ENCODE measurements at regions not wholly inside any gene's neighbourhood (a gene's known extent, or its start where the extent isn't known, plus 50 kb on each side); places are given as distances from the start of the nearest gene placed in this dataset.

DNA sequence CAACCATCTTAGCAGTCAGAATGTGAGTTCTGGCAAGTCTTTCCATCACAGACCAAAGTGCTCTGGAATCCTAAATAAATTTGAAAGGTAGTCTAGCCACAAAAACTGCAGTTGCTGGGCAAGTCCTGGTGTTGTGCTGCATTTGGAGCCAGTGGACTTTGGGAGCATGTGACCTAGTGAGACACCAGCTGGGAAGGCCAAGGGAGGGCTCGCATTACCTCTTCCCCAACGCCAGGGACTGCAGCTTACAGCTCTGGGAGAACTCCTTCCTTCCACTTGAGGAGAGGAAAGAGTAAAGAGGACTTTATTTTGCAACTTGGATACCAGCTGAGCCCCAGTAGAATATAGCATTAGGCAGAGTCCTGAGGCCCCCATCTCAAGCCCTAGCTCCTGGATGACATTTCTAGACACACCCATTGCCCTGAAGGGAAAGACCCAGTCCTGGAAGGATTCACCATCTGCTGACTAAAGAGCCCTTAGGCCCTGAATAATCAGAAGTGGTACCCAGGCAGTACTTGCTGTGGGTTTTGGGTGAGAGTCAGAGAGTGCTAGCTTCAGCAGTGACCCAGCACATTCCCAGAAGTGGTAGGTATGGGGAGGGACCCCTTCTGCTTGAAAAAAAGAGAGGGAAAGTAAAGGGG is 190.7 kb downstream of the NUF2 start:
- ChIA-PET RAD21 (ENCODE audit: low non-redundant PET in 1 of 2, low total read pairs in 2 of 2, uncharacterized antibody in 2 of 2, unreplicated experiment in 2 of 2) (no interaction called here), CTCF (no interaction called here), POLR2A (no interaction called here)
- no peaks in the 10 kb centered on the region for H3K27me3 ChIP-seq (ENCODE audit: insufficient read depth, low read length)
- no peak overlapping the region for H3K4me2 ChIP-seq (ENCODE audit: low read length)
- H3K36me3 ChIP-seq (ENCODE audit: control insufficient read depth in 1 of 2, insufficient read depth in 2 of 2, low read length in 2 of 2): no peaks in the 10 kb centered on the region
- no peaks in the 10 kb centered on the region for H4K20me1 ChIP-seq (ENCODE audit: insufficient read depth)
- no peak overlapping the region for H2AFZ ChIP-seq (ENCODE audit: low read depth, low read length, poor library complexity, severe bottlenecking)
- H3K9me2 ChIP-seq (ENCODE audit: insufficient read depth): no peaks in the 10 kb centered on the region
- H3K9ac ChIP-seq (ENCODE audit: low read length): no peak overlapping the region
- H3K4me3 ChIP-seq (replicated peaks in 1 of 2; ENCODE audit: low read depth in 1 of 2, low read length in 2 of 2): no peak overlapping the region
- ATAC-seq: no peak
- TF ChIP-seq ELF1 (IDR thresholded peaks at IDR 0.05; ENCODE audit: borderline replicate concordance, low read depth) (no peak), CBX3 (IDR thresholded peaks at IDR 0.05; ENCODE audit: low read depth) (no peak), FOSL1 (IDR thresholded peaks at IDR 0.05; ENCODE audit: low read depth) (no peak), POLR2AphosphoS5 (IDR thresholded peaks at IDR 0.05; ENCODE audit: low read depth, low read length) (no peak), ZNF274 (IDR thresholded peaks at IDR 0.05; ENCODE audit: low read depth, low read length) (no peak), RAD21 (IDR thresholded peaks at IDR 0.05; ENCODE audit: low read depth) (no peak), TCF7L2 (IDR thresholded peaks at IDR 0.05; ENCODE audit: borderline replicate concordance, extremely low read depth, insufficient read depth, insufficient read length) (no peak), SP1 (IDR thresholded peaks at IDR 0.05; ENCODE audit: low read depth) (no peak), JUND (IDR thresholded peaks at IDR 0.05) (no peak), SIN3A (IDR thresholded peaks at IDR 0.05; ENCODE audit: low read depth) (no peak), POLR2A (IDR thresholded peaks at IDR 0.05; ENCODE audit: borderline replicate concordance, extremely low read depth, insufficient read depth, insufficient read length) (no peak), EZH2 (IDR thresholded peaks at IDR 0.05) (no peak), CEBPB (IDR thresholded peaks at IDR 0.05; ENCODE audit: low read depth) (no peak), SRF (IDR thresholded peaks at IDR 0.05; ENCODE audit: low read depth) (no peak), YY1 (IDR thresholded peaks at IDR 0.05; ENCODE audit: extremely low read depth, insufficient replicate concordance, low read depth, low read length) (no peak)
- TF ChIP-seq, protein P1, sequence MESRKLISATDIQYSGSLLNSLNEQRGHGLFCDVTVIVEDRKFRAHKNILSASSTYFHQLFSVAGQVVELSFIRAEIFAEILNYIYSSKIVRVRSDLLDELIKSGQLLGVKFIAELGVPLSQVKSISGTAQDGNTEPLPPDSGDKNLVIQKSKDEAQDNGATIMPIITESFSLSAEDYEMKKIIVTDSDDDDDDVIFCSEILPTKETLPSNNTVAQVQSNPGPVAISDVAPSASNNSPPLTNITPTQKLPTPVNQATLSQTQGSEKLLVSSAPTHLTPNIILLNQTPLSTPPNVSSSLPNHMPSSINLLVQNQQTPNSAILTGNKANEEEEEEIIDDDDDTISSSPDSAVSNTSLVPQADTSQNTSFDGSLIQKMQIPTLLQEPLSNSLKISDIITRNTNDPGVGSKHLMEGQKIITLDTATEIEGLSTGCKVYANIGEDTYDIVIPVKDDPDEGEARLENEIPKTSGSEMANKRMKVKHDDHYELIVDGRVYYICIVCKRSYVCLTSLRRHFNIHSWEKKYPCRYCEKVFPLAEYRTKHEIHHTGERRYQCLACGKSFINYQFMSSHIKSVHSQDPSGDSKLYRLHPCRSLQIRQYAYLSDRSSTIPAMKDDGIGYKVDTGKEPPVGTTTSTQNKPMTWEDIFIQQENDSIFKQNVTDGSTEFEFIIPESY (IDR thresholded peaks at IDR 0.05; ENCODE audit: extremely low read depth, insufficient replicate concordance, low read length): no peak
- TF ChIP-seq, protein P2, sequence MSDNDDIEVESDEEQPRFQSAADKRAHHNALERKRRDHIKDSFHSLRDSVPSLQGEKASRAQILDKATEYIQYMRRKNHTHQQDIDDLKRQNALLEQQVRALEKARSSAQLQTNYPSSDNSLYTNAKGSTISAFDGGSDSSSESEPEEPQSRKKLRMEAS (IDR thresholded peaks at IDR 0.05): no peak
- TF ChIP-seq, protein P3, sequence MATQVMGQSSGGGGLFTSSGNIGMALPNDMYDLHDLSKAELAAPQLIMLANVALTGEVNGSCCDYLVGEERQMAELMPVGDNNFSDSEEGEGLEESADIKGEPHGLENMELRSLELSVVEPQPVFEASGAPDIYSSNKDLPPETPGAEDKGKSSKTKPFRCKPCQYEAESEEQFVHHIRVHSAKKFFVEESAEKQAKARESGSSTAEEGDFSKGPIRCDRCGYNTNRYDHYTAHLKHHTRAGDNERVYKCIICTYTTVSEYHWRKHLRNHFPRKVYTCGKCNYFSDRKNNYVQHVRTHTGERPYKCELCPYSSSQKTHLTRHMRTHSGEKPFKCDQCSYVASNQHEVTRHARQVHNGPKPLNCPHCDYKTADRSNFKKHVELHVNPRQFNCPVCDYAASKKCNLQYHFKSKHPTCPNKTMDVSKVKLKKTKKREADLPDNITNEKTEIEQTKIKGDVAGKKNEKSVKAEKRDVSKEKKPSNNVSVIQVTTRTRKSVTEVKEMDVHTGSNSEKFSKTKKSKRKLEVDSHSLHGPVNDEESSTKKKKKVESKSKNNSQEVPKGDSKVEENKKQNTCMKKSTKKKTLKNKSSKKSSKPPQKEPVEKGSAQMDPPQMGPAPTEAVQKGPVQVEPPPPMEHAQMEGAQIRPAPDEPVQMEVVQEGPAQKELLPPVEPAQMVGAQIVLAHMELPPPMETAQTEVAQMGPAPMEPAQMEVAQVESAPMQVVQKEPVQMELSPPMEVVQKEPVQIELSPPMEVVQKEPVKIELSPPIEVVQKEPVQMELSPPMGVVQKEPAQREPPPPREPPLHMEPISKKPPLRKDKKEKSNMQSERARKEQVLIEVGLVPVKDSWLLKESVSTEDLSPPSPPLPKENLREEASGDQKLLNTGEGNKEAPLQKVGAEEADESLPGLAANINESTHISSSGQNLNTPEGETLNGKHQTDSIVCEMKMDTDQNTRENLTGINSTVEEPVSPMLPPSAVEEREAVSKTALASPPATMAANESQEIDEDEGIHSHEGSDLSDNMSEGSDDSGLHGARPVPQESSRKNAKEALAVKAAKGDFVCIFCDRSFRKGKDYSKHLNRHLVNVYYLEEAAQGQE (IDR thresholded peaks at IDR 0.05; ENCODE audit: low read depth): no peak
- TF ChIP-seq, protein P4, sequence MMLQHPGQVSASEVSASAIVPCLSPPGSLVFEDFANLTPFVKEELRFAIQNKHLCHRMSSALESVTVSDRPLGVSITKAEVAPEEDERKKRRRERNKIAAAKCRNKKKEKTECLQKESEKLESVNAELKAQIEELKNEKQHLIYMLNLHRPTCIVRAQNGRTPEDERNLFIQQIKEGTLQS (IDR thresholded peaks at IDR 0.05): no peak
- no peaks in the 10 kb centered on the region for H3K9me3 ChIP-seq (ENCODE audit: control insufficient read depth in 1 of 2, insufficient read depth in 1 of 2, low read depth in 1 of 2, low read length in 2 of 2)
- H3K4me1 ChIP-seq (ENCODE audit: control insufficient read depth in 1 of 2, insufficient read depth in 2 of 2, low read length in 2 of 2): no peaks in the 10 kb centered on the region
- H3K79me2 ChIP-seq (ENCODE audit: insufficient read depth, low read length): no peaks in the 10 kb centered on the region
- intact Hi-C loops (cut with micrococcal nuclease): no loop called here
- no peak for DNase-seq (ENCODE audit: low read depth, low spot score)
- H3K27ac ChIP-seq (ENCODE audit: low read depth, low read length): no peak overlapping the region
- no TSS peak for BruUV-seq (replicated peaks)

Measured in HCT116 (cell line).